ENCODE measurements at regions not wholly inside any gene's neighbourhood (a gene's known extent, or its start where the extent isn't known, plus 50 kb on each side); places are given as distances from the start of the nearest gene placed in this dataset.

- TF ChIP-seq CTCF (IDR thresholded peaks at IDR 0.05) (no peak), POLR2A (IDR thresholded peaks at IDR 0.05) (no peak)
Observed at GRCh38 chr18:43934322-43934721, 657.0 kb upstream of the SYT4 start.
